ENCODE measurements at regions not wholly inside any gene's neighbourhood (a gene's known extent, or its start where the extent isn't known, plus 50 kb on each side); places are given as distances from the start of the nearest gene placed in this dataset.
"Not testable (repeated sequence)": the region's sequence is repeated elsewhere in the genome, so short reads cannot be mapped to it uniquely, and the experiment has no call there.

- H3K9me3 ChIP-seq = no peaks in the 10 kb centered on the region
- 77 to 79% methylated on average over 4 of the region's 4 CpGs for WGBS, 2 donors
- no peak for DNase-seq
- no peaks in the 10 kb centered on the region for H3K36me3 ChIP-seq
- H3K4me3 ChIP-seq = no peak overlapping the region
- no peak for TF ChIP-seq CTCF (IDR thresholded peaks at IDR 0.05)
- no peaks in the 10 kb centered on the region for H3K27me3 ChIP-seq
- peaks cover 0 to 9% (median 0%) of the 10 kb centered on the region in 4 donors for H3K4me1 ChIP-seq
- H3K27ac ChIP-seq = no peak overlapping the region
- ATAC-seq (ENCODE audit: low FRiP score in 2 of 2) = no peak
Measured at GRCh38 chr7:153190986-153191385, 431.4 kb downstream of the ACTR3B start.

- peak; percentile 36 to 85 for DNase-seq
- Histone ChIP-seq H3K27ac (peak overlapping the region in 2 of 4 donors; percentile 12 to 18), H3K27me3 (no peaks in the 10 kb centered on the region), H3K9me3 (no peaks in the 10 kb centered on the region), H3K4me3 (peak overlapping the region in 1 of 4 donors; percentile 24), H3K36me3 (no peaks in the 10 kb centered on the region), H3K4me1 (peaks cover 0 to 9% (median 0%) of the 10 kb centered on the region in 4 donors)
- TF ChIP-seq CTCF (IDR thresholded peaks at IDR 0.05) (peak; percentile 34 to 72 (median 54)), EP300 (IDR thresholded peaks at IDR 0.05) (no peak), POLR2AphosphoS5 (IDR thresholded peaks at IDR 0.05) (no peak), POLR2A (IDR thresholded peaks at IDR 0.05) (no peak)
- WGBS, 2 donors = 5% methylated on average over 12 of the region's 12 CpGs
- peak; percentile 73 to 79 for ATAC-seq (ENCODE audit: low FRiP score in 2 of 2)
Measured at GRCh38 chr7:153193144-153193595, 433.6 kb downstream of the ACTR3B start.

GRCh38 chr7:153217032-153217431, 457.5 kb downstream of the ACTR3B start:
- WGBS, 2 donors = 96 to 97% methylated on average over 8 of the region's 8 CpGs
- no peak for ATAC-seq (ENCODE audit: low FRiP score in 2 of 2)
- no peak for DNase-seq
- Histone ChIP-seq H3K4me3 (no peak overlapping the region), H3K9me3 (peaks cover 0 to 5% (median 0%) of the 10 kb centered on the region in 4 donors), H3K27me3 (no peaks in the 10 kb centered on the region), H3K27ac (no peak overlapping the region), H3K36me3 (no peaks in the 10 kb centered on the region), H3K4me1 (no peaks in the 10 kb centered on the region)
- TF ChIP-seq CTCF (IDR thresholded peaks at IDR 0.05) (no peak), POLR2A (IDR thresholded peaks at IDR 0.05) (no peak), EP300 (IDR thresholded peaks at IDR 0.05) (no peak), POLR2AphosphoS5 (IDR thresholded peaks at IDR 0.05) (no peak)

- Histone ChIP-seq H3K36me3 (no peaks in the 10 kb centered on the region), H3K27me3 (no peaks in the 10 kb centered on the region), H3K4me1 (no peaks in the 10 kb centered on the region), H3K27ac (no peak overlapping the region), H3K9me3 (peaks cover 0 to 5% (median 0%) of the 10 kb centered on the region in 4 donors), H3K4me3 (no peak overlapping the region)
- WGBS, 2 donors = 64 to 69% methylated on average over 1 of the region's 1 CpG
- DNase-seq = no peak
- no peak for ATAC-seq (ENCODE audit: low FRiP score in 2 of 2)
- TF ChIP-seq CTCF (IDR thresholded peaks at IDR 0.05) (no peak), EP300 (IDR thresholded peaks at IDR 0.05) (no peak), POLR2A (IDR thresholded peaks at IDR 0.05) (no peak), POLR2AphosphoS5 (IDR thresholded peaks at IDR 0.05) (no peak)
Measured at GRCh38 chr7:153224890-153225289, 465.3 kb downstream of the ACTR3B start.

GRCh38 chr7:153245136-153245535, 485.6 kb downstream of the ACTR3B start:
- not testable (repeated sequence) for H3K4me1 ChIP-seq; H3K27me3 ChIP-seq; H3K27ac ChIP-seq; ATAC-seq (ENCODE audit: low FRiP score in 2 of 2); H3K36me3 ChIP-seq; H3K4me3 ChIP-seq; DNase-seq; H3K9me3 ChIP-seq
- 82 to 84% methylated on average over 7 of the region's 7 CpGs for WGBS, 2 donors
